GM12873 (cell line): ENCODE measurements at regions not wholly inside any gene's neighbourhood (a gene's known extent, or its start where the extent isn't known, plus 50 kb on each side); places are given as distances from the start of the nearest gene placed in this dataset.

Experiments used
- TF ChIP-seq, protein P1 (sequence below): IDR thresholded peaks from 2 replicates; pipeline ENCODE4 v1.5.1; 2012; ENCODE audit warnings: low read depth, mild to moderate bottlenecking, moderate library complexity, low read length, control low read depth; ENCODE audit not compliant: insufficient read depth; ENCODE audit errors: missing control alignments

DNA sequence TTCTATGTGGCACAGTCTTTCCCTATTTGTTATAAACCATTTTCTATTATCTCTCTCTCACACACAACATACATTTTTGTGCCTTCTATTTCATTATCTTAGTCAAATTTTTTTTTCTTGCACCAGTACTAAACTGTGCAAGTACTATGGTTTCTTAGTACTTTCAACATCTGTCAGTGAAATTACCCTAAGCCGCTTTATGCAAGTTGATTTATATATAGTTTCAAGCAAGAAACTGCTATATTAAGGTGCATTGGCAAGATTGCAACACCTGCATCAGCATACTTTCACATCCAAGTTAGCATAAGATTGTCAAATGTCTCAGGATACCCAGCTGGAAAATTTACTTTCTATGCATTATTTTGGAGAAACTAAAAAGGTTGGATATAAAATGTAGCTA is 180.2 kb upstream of the FSTL5 start:
- TF ChIP-seq, protein P1, sequence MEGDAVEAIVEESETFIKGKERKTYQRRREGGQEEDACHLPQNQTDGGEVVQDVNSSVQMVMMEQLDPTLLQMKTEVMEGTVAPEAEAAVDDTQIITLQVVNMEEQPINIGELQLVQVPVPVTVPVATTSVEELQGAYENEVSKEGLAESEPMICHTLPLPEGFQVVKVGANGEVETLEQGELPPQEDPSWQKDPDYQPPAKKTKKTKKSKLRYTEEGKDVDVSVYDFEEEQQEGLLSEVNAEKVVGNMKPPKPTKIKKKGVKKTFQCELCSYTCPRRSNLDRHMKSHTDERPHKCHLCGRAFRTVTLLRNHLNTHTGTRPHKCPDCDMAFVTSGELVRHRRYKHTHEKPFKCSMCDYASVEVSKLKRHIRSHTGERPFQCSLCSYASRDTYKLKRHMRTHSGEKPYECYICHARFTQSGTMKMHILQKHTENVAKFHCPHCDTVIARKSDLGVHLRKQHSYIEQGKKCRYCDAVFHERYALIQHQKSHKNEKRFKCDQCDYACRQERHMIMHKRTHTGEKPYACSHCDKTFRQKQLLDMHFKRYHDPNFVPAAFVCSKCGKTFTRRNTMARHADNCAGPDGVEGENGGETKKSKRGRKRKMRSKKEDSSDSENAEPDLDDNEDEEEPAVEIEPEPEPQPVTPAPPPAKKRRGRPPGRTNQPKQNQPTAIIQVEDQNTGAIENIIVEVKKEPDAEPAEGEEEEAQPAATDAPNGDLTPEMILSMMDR = no peak

DNA sequence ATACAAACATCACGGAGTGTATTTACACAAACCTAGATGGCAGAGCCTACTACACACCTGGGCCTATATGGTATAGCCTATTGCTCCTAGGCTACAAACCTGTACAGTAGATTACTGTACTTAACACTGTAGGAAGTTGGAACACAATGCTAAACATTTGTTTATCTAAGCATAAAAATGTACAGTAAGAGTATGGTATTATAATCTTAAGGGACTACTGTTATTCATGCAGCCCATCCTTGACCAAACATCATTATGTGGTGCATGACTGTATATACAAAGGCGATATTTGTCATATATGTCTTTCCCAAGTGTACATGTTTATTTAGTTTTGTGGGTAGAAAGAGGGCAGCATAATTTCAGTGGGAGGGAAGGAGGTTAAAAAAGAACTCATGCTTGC is 177.7 kb upstream of the FSTL5 start:
- TF ChIP-seq, protein P1 = no peak

DNA sequence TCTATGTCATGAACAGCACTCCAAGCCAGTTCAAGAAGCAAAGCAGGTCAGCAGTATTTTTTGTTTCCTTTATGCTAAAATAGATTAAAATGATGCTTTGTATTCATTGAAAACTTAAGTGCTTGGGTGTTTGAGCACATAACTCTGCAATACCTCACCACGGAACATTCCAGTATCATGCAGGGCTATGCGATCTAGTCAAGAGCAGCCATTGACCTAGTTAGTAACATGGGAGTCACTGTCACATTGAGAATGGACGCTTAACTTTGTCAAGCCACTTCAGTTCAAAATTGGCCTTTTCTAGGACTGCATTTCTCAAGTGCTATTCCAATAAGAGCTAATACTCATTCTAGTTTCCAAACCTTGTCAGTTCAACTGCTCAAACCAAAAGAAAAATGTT is 160.1 kb upstream of the FSTL5 start:
- TF ChIP-seq, protein P1 = no peak

DNA sequence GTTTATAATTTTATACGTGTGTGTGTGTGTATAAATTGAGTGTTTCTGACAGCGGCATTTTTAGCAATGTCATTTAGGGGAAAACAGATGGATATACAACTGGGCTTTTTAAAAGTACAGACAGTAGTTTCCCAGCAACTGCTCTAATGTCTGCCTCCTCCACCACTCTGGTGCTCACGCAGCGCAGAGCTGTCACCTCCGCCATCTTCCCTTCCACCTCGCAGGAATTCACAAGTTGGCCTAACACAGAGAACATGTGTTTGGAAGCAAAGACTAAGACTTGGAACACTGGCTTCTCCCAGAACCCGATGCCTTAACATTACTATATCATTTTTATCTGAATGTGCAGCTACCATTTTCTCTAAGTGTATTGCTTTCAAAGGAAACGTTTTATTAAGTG is 158.3 kb upstream of the FSTL5 start:
- TF ChIP-seq, protein P1 = no peak

DNA sequence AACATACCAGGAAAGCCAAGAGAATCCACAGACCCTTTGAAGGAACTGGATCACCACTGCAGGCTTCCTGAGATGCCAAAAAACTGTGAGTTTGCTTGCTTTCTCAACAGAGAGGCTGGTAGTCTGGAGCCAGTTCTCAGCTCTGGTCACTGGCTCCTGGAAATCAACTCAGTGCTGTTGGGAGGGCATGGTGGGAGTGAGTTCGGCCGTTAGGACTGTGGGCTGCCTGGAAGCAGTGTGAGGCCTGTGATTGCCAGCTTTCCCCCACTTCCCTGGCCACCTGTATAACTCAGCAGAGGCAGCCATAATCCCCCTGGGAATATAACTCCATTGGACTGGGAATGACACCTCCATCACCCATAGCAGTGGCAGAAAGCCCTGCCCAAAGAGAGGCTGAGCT is 122.0 kb upstream of the FSTL5 start:
- TF ChIP-seq, protein P1 = no peak

DNA sequence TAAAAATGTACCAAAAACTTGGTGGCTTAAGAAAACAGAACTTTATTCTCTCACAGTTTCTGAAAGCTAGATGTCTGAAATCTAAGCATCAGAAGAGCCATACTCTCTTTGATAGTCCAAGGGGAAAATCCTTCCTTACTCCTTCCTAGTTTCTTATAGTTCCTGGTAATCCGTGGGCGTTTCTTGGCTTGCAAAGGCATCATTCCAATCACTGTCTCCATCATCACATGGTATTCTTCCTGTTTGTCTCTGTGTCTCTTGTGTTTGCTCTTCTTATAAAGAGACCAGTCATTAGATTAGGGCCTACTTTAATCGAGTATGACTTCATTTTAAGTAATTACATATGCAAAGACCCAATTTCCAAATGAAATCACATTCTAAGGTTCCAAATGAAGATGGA is 118.9 kb upstream of the FSTL5 start:
- TF ChIP-seq, protein P1 = no peak

DNA sequence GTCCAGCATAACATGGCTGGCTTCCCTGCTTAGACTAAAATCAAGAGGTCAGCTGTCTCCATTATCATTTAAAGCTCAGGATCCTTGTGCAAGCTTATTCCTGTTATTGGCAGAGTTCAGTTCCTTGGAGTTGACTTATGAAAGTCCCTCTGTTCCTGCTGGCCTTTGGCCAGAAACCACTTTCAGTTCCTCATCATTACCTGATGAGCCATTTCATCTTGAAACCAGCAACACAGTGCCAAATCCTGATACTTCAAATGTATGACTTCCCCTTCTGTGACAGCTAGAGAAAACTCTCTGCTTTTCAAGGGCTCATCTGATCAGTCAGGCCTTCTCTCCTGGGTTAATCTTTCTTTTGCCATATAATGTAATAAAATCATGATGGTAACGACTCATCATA is 110.6 kb upstream of the FSTL5 start:
- TF ChIP-seq, protein P1 = no peak
